OCI-LY3 (cell line): ENCODE measurements at regions not wholly inside any gene's neighbourhood (a gene's known extent, or its start where the extent isn't known, plus 50 kb on each side); places are given as distances from the start of the nearest gene placed in this dataset.

Experiments used
- H2AFZ ChIP-seq: fragments of 200-600, 300-600 bp; shearing (Covaris generic); 2 replicates; pipeline ENCODE4 v1.6.0; 2014; ENCODE audit warnings: antibody characterized with exemption, low read depth, low read length
- H3K27ac ChIP-seq: fragments of 200-600, 300-600 bp; sonication (generic); 2 replicates; pipeline ENCODE4 v1.5.1; 2014; ENCODE audit warnings: mild to moderate bottlenecking, low read length, moderate library complexity, mixed read lengths
- H3K27me3 ChIP-seq: fragments of 200-600, 300-600 bp; sonication (generic); 2 replicates; pipeline ENCODE4 v1.6.1; 2014; ENCODE audit warnings: low read depth, low read length, mixed read lengths
- H3K36me3 ChIP-seq: fragments of 200-600, 300-600 bp; sonication (generic); replicated peaks from 2 replicates; pipeline ENCODE3; 2014; ENCODE audit warnings: low read depth, low read length, mixed read lengths
- H3K4me1 ChIP-seq: fragments of 300-600, 200-600 bp; sonication (generic); 2 replicates; pipeline ENCODE4 v1.6.1; 2014; ENCODE audit warnings: low read length, mixed read lengths
- H3K4me2 ChIP-seq: fragments of 200-600, 300-600 bp; sonication (generic); 2 replicates; pipeline ENCODE4 v1.6.1; 2014; ENCODE audit warnings: low read length, mixed read lengths
- H3K4me3 ChIP-seq: fragments of 300-600, 200-600 bp; sonication (generic); 2 replicates; pipeline ENCODE4 v1.5.1; 2014; ENCODE audit warnings: antibody characterized with exemption, mild to moderate bottlenecking, low read length, moderate library complexity
- H3K79me2 ChIP-seq: fragments of 300-600, 200-600 bp; shearing (Covaris generic); 2 replicates; pipeline ENCODE4 v1.6.1; 2014; ENCODE audit warnings: mild to moderate bottlenecking, low read length, mixed read lengths
- H3K9ac ChIP-seq: fragments of 300-600, 200-600 bp; shearing (Covaris generic); 2 replicates; pipeline ENCODE4 v1.6.0; 2014; ENCODE audit warnings: mild to moderate bottlenecking, low read length, moderate library complexity
- H3K9me3 ChIP-seq: fragments of 200-600, 300-600 bp; shearing (Covaris generic); 2 replicates; pipeline ENCODE4 v1.6.1; 2014; ENCODE audit warnings: low read length, mixed read lengths; ENCODE audit not compliant: insufficient read depth
- H4K20me1 ChIP-seq: fragments of 200-600, 300-600 bp; sonication (generic); 2 replicates; pipeline ENCODE4 v1.6.1; 2016; ENCODE audit warnings: low read length, mixed read lengths; ENCODE audit not compliant: insufficient read depth
- EZH2phosphoT487 ChIP-seq: fragments of 200-600 bp; shearing (Covaris generic); IDR thresholded peaks from 2 replicates; pipeline ENCODE4 v1.6.1; 2018; ENCODE audit warnings: antibody characterized with exemption, mixed run types, low read depth
- TF ChIP-seq, protein P1 (sequence below): fragments of 200-600, 300-600 bp; sonication (generic); IDR thresholded peaks from 2 replicates; pipeline ENCODE4 v1.5.1; 2014; ENCODE audit warnings: antibody characterized with exemption, low read length, low read depth

DNA sequence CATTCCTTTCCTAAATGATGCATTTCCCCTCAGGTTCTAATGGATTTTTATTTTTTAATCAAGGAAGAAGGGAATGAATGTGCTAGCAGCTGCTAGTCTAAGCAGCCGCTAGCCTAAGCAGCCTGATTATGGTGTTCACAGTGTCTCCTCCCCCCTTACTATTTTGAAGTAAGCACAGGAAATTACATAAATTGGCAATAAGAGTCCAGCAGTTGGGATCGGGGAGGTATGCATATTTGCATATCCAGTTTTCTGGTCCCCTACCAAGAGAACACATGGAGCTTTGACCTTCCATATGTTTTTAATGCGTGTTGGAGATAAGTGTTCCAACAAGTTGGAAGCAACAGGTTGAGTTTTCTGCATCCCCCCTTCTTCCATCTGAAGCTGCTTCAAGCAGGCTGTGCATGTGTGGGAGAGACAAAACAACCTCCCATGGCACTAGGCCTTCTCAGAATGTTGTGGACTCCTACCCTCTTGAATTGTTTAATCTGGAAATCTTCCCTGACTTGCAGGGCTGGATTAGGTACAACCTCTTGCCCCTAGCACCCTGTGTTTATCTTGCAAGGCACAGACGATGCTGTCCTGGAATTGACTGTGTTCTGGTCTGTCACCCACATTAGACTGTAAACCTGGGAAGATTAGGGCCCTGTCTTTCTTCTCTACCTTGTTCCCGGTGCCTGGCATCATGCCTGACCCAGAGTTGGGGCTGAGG lies 124.8 kb upstream of the LRIG1 start:
- Histone ChIP-seq H3K9ac (no peak overlapping the region), H3K9me3 (no peaks in the 10 kb centered on the region), H3K4me3 (no peak overlapping the region), H3K27ac (no peak overlapping the region), H3K36me3 (no peaks in the 10 kb centered on the region), H2AFZ (no peak overlapping the region), H3K27me3 (no peaks in the 10 kb centered on the region), H4K20me1 (no peaks in the 10 kb centered on the region), H3K4me1 (no peaks in the 10 kb centered on the region), H3K79me2 (no peaks in the 10 kb centered on the region), H3K4me2 (no peak overlapping the region)
- TF ChIP-seq EZH2phosphoT487, result no peak
- TF ChIP-seq, protein P1, sequence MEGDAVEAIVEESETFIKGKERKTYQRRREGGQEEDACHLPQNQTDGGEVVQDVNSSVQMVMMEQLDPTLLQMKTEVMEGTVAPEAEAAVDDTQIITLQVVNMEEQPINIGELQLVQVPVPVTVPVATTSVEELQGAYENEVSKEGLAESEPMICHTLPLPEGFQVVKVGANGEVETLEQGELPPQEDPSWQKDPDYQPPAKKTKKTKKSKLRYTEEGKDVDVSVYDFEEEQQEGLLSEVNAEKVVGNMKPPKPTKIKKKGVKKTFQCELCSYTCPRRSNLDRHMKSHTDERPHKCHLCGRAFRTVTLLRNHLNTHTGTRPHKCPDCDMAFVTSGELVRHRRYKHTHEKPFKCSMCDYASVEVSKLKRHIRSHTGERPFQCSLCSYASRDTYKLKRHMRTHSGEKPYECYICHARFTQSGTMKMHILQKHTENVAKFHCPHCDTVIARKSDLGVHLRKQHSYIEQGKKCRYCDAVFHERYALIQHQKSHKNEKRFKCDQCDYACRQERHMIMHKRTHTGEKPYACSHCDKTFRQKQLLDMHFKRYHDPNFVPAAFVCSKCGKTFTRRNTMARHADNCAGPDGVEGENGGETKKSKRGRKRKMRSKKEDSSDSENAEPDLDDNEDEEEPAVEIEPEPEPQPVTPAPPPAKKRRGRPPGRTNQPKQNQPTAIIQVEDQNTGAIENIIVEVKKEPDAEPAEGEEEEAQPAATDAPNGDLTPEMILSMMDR, result no peak

DNA sequence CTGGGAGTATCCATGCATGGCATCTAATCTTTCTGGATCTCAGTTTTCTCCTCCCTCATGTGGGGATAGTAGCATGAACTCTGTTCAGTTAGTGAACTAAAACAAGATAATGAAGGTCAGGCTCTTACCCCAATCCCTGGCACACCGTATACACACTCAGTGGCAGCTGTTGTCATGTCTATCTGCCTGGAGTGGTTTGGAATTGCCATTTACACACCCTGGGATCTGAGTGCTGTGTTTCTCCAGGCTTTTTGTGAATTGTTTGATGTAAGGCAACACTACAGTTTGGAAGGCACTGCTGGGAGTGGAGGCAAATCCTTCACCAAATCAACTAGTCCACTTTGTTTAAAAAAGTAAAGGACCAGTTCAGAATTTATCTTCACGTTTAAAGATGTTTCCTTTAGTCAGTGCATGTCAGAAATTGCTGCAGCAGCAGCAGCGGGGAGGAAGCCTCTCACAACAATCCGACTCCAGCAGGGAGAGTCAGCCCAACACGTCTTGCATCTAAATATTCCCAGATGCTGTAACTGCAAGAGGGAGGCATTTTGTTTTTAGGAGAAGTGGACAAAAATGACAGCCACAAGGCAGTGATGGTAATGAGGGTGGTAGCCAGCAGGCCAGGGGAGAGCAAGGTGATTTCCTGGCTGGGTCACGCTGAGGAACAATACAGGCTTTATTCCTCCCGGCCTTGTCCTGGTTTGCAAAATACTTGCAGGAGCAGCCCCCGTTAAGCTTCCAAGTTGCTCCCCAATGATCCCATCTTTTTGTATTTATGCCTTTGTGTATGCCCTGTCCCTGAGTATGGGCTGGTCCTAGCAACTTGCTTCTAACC lies 128.5 kb upstream of the LRIG1 start:
- H3K9ac ChIP-seq, result no peak overlapping the region
- no peaks in the 10 kb centered on the region for H3K36me3 ChIP-seq
- H3K4me3 ChIP-seq, result no peak overlapping the region
- H4K20me1 ChIP-seq, result no peaks in the 10 kb centered on the region
- H3K4me2 ChIP-seq, result no peak overlapping the region
- H3K27me3 ChIP-seq, result no peaks in the 10 kb centered on the region
- no peaks in the 10 kb centered on the region for H3K79me2 ChIP-seq
- H2AFZ ChIP-seq, result no peak overlapping the region
- TF ChIP-seq, protein P1, result no peak
- TF ChIP-seq EZH2phosphoT487, result no peak
- H3K4me1 ChIP-seq, result no peaks in the 10 kb centered on the region
- H3K27ac ChIP-seq, result no peak overlapping the region
- H3K9me3 ChIP-seq, result no peaks in the 10 kb centered on the region

DNA sequence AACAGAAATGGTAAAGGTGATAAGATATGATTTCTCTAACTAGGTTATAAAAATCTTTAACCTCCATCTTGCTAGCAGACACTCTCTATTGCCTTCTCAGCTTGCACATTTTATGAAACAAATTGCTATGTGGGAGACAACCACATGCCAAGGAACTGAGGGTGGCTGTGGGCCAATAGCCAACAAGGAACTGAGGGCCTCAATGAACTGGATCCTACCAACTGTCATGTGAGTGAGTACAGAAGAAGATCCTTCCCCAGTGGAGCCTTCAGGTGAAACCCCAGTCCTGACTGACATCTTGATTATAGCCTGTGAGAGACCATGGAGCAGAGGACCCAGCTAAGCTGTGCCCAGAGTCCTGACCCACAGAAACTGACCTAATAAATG lies 129.2 kb upstream of the LRIG1 start:
- no peak overlapping the region for H3K27ac ChIP-seq
- H3K9ac ChIP-seq, result no peak overlapping the region
- H3K9me3 ChIP-seq, result no peaks in the 10 kb centered on the region
- no peaks in the 10 kb centered on the region for H4K20me1 ChIP-seq
- no peaks in the 10 kb centered on the region for H3K36me3 ChIP-seq
- no peak for TF ChIP-seq EZH2phosphoT487
- TF ChIP-seq, protein P1, result no peak
- H3K4me1 ChIP-seq, result no peaks in the 10 kb centered on the region
- H3K27me3 ChIP-seq, result no peaks in the 10 kb centered on the region
- H3K79me2 ChIP-seq, result no peaks in the 10 kb centered on the region
- no peak overlapping the region for H3K4me2 ChIP-seq
- no peak overlapping the region for H2AFZ ChIP-seq
- no peak overlapping the region for H3K4me3 ChIP-seq

DNA sequence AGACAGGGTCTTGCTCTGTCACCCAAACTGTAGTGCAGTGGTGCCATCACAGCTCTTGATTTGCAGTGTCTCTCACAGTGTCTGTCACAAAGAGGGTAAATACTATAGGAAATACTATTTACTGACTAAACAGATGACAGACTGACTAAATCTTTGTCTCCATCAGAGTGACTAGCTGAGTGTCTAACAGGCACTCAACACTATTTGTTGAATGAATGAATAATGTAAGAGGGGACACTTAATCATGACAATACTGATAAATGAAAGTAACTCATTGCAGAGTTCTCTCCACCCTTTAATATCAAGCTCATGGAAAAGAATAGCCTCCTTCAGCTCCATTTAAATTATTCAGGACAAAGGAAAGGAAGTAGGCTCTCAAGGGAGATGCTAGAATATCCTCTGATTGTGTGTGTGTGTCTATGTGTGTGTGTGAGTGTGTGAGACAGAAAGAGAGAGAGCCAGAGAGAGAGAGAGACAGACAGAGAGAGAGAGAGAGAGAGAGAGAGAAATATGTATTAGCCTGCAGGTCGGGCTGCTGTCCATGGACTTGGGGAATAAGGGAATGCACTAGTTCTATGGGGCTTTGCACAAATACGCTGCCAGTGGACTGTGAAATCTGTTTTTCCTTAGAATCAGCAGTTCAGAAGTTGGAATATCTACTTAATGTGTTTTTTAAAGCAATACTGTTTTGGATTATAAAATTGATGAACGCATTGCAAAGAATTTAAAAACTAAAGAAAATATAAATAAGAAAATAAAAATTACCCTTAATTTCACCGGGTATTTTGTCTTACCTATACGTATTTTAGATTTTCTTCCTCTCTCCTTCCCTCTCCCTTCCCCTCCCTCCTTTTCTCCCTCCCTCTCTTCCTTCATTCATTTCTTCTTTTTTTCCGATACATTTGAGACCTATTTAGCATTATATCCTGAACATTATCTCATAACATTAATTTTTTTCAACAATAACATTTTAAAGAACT lies 132.9 kb upstream of the LRIG1 start:
- no peaks in the 10 kb centered on the region for H3K9me3 ChIP-seq
- TF ChIP-seq, protein P1, result no peak
- TF ChIP-seq EZH2phosphoT487, result no peak
- H3K79me2 ChIP-seq, result no peaks in the 10 kb centered on the region
- H2AFZ ChIP-seq, result no peak overlapping the region
- H3K9ac ChIP-seq, result no peak overlapping the region
- no peaks in the 10 kb centered on the region for H3K27me3 ChIP-seq
- H4K20me1 ChIP-seq, result no peaks in the 10 kb centered on the region
- no peak overlapping the region for H3K27ac ChIP-seq
- H3K4me3 ChIP-seq, result no peak overlapping the region
- no peak overlapping the region for H3K4me2 ChIP-seq
- H3K4me1 ChIP-seq, result peaks cover 5% of the 10 kb centered on the region
- no peaks in the 10 kb centered on the region for H3K36me3 ChIP-seq
